GM20000 (cell line): ENCODE measurements at regions not wholly inside any gene's neighbourhood (a gene's known extent, or its start where the extent isn't known, plus 50 kb on each side); places are given as distances from the start of the nearest gene placed in this dataset.
A peak's percentile ranks its signal among the peaks of the same experiment; 100 is the strongest.

Experiments used
- DNase-seq: peaks from one replicate; pipeline ENCODE4 v3.0.0; 2012; ENCODE audit warnings: low spot score
- TF ChIP-seq, protein P1 (sequence below): IDR thresholded peaks from 2 replicates; pipeline ENCODE4 v1.5.1; 2012; ENCODE audit warnings: mild to moderate bottlenecking, control low read depth; ENCODE audit errors: extremely low read depth, missing control alignments

GRCh38 chr2:203799908-203800307, 67.7 kb upstream of the CTLA4 start:
- TF ChIP-seq, protein P1, sequence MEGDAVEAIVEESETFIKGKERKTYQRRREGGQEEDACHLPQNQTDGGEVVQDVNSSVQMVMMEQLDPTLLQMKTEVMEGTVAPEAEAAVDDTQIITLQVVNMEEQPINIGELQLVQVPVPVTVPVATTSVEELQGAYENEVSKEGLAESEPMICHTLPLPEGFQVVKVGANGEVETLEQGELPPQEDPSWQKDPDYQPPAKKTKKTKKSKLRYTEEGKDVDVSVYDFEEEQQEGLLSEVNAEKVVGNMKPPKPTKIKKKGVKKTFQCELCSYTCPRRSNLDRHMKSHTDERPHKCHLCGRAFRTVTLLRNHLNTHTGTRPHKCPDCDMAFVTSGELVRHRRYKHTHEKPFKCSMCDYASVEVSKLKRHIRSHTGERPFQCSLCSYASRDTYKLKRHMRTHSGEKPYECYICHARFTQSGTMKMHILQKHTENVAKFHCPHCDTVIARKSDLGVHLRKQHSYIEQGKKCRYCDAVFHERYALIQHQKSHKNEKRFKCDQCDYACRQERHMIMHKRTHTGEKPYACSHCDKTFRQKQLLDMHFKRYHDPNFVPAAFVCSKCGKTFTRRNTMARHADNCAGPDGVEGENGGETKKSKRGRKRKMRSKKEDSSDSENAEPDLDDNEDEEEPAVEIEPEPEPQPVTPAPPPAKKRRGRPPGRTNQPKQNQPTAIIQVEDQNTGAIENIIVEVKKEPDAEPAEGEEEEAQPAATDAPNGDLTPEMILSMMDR: no peak
- peak; percentile 61 for DNase-seq

GRCh38 chr2:203800783-203801182, 66.8 kb upstream of the CTLA4 start:
- DNase-seq: no peak
- TF ChIP-seq, protein P1: no peak

DNA sequence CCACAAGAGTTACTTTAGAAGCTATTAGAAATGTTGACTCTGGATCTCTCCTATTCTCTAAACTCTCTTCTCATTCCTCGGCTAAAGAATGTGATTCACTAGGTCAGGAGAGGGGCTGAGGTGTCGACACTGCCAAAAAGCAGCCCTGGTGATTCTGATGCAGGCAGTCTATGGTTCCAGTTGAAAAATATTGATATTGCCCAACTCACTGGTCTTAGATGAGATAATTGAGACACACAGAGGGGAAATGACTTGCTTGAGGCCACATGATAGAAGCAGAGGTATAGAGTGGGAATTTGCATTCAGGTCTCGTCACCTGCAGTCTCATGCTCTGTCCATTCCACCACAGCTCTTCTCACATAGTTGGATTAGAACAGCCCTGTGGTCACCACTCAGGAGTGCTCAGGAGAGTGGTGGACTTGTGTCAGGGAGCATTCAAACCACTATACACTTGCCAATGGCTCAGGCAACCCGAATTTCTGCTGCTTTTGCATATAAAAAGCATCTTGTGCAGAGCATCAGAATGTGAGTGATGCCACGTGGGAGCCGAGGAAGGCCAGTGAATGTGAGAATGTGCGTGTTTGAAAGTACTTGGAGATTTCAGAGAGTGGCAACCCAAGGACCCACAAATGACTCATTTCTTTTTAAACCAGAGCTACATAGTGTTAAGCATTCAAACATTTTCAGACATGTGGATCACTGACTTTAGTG, 65.1 kb upstream of the CTLA4 start:
- TF ChIP-seq, protein P1: no peak
- no peak for DNase-seq

GRCh38 chr2:203803053-203803429, 64.5 kb upstream of the CTLA4 start:
- TF ChIP-seq, protein P1: no peak
- no peak for DNase-seq

DNA sequence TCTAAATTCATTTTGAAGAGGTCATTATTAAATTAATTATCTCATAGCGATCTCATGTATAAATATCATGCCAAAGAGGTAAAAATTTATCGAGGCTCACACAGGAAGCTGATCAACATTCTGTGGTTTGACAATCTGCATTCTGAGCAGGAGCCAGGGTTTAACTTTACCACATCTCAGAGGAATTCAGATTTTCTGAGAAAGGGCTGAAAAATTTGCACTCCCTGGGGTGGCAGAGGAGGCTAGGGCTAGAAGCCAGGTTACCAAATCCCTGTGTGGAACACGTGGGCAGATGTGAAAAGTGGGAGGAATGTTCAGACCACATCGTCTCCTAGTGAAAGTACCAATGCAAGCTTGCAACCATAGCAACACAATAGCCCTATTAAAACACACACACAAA, 63.5 kb upstream of the CTLA4 start:
- no peak for DNase-seq
- TF ChIP-seq, protein P1: no peak

GRCh38 chr2:203804764-203805485, 62.6 kb upstream of the CTLA4 start:
- TF ChIP-seq, protein P1: no peak
- DNase-seq: no peak

- TF ChIP-seq, protein P1: no peak
- no peak for DNase-seq
Observed at GRCh38 chr2:203805486-203805838, 62.1 kb upstream of the CTLA4 start.
